NCI-H2029 (cell line): ENCODE measurements at regions not wholly inside any gene's neighbourhood (a gene's known extent, or its start where the extent isn't known, plus 50 kb on each side); places are given as distances from the start of the nearest gene placed in this dataset.

ENCODE experiments used
- DNase-seq: peaks from one replicate; lab custom pipeline; 2025; lab: John Stamatoyannopoulos, UW

- DNase-seq: no peak
These were observed 104.8 kb upstream of the SIRPA start for GRCh38 chr20:1790386-1790785.

GRCh38 chr20:1788044-1788443 is 107.2 kb upstream of the SIRPA start:
- DNase-seq: no peak

- no peak for DNase-seq
These were observed 108.7 kb upstream of the SIRPA start for GRCh38 chr20:1786486-1786885.

GRCh38 chr20:1784586-1784985 is 110.6 kb upstream of the SIRPA start:
- DNase-seq: no peak

DNA sequence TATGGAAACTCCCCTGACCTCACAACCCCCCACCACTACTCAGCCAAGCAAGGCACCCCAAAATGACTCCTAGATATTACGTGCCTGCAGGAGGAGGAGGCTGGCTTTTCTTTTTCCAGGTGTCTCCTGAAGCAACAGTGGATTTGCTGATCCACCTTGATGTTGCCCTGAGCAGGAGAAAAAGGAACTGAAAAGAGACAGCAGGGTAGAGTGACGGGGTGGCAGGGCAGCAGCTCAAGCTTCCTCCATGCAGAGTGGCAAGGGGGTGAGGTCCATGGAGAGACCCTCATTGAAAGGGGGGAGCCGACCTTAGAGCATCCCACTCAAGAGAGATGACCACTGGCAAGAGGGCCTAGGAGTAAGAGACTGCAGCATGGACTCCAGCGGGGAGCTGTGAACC is 112.0 kb upstream of the SIRPA start:
- no peak for DNase-seq

DNA sequence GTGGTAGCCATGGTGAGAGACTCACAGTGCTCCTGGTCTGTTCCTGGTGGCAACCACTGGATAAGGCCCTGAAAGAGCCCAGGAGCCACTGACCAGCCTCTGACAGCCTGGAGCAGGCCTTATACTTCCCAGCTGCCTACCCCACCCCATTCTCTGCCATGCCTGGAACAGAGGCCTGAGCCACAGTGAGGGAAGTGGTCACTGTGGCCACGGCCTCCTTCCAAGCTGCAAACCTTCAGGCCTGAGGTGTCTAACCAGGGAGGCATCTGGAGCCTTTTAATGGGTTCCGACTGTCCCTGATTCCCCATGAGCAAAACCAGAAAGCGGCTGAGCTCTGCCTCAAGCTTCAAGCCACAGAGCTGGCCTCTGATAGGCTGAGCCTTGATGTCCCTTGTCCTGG is 113.0 kb upstream of the SIRPA start:
- no peak for DNase-seq

- DNase-seq: no peak
These were observed 115.6 kb upstream of the SIRPA start for GRCh38 chr20:1779567-1779966.

GRCh38 chr20:1778338-1778737 is 116.9 kb upstream of the SIRPA start:
- no peak for DNase-seq

- no peak for DNase-seq
These were observed 117.8 kb upstream of the SIRPA start for GRCh38 chr20:1777476-1777820.

DNA sequence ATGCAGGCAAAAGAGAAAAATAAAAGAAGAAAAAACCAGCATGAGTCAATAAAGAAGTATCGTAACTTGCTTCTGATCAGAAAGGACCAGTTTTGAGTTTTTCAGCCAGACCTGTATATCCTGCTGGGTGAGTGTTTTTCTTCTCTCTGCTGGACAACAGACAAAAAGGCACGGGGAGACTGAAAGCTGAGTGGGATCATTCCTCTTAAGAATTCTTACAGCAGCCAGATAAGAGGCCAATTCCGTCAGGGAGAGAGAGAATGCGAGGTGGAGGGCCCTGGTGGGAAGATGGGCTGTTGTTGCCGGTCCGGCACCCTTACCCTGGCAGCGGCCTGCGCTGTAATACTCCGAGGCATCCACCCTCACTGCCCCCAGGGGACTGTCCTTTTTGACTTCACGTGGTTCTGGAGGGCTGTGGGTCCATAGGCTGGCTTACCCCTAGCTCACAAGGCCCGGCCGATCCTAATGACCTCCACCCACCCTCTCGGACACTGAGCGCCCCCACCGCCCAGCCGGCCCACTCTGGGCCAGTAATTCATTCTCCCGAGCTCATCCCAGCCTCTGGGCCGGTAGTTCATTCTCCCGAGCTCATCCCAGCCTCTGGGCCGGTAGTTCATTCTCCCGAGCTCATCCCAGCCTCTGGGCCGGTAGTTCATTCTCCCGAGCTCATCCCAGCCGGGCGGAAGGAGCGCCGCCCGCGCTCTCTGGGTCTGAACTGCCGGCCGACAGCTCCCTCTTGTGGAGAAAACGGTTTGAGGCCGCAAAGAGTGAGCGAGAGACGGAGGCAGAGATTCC is 118.3 kb upstream of the SIRPA start:
- peak; percentile 53 for DNase-seq

DNA sequence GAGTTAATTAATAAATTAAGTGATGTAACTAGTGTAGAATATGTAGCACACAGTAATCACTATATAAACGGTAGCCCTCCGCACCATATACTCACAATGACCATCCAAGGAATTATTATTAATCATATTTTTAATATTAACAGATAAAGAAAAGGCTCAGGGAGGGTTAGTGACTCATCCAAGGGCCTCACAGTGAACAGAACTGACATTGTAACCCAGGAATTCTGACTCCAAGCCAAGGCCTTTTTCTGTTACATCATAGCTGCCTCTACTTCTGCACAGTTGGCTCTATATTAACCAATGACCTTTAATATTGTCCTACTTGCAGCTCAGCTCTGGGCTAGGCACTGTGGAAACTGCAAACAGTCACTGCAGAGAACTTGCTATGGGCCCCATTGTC is 117.5 kb upstream of the SIRPG start:
- DNase-seq: no peak

- DNase-seq: no peak
These were observed 116.9 kb upstream of the SIRPG start for GRCh38 chr20:1774479-1774878.

- no peak for DNase-seq
These were observed 116.2 kb upstream of the SIRPG start for GRCh38 chr20:1773816-1774215.

DNA sequence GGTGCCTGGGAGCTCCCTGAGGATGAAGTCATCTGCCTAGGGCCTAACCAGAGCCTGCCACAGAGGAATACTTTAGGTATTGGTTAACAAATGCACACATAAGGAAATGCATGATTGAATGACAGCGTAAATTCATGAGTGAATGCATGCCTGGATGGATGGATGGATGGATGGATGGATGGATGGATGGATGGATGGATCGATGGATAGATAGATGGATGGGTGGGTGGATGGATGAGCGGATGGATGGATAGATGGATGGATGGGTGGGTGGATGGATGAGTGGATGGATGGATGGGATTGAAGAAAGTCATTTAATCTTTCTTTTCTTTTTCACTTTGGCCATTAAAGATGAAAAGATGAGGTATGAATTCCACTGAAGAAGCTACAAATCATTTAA is 111.9 kb upstream of the SIRPG start:
- no peak for DNase-seq

DNA sequence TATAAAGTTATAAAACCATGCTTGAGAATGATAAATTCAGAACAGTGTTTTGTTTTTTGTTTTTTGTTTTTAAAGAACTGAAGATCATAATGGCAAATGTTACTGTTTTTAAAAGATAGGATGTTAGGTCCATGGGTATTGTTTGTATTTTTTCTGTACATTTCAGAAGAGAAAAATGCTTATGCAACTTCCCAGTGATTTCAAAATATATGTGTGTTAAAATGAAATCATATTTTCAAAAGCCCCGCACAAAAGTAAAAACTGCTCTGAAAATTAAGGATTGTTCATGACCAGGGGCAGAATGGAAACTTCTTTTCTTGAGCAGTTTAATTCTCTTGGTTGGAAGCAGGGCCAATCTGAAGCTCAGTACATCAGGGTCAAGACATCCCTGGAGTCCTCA is 109.2 kb upstream of the SIRPG start:
- no peak for DNase-seq

DNA sequence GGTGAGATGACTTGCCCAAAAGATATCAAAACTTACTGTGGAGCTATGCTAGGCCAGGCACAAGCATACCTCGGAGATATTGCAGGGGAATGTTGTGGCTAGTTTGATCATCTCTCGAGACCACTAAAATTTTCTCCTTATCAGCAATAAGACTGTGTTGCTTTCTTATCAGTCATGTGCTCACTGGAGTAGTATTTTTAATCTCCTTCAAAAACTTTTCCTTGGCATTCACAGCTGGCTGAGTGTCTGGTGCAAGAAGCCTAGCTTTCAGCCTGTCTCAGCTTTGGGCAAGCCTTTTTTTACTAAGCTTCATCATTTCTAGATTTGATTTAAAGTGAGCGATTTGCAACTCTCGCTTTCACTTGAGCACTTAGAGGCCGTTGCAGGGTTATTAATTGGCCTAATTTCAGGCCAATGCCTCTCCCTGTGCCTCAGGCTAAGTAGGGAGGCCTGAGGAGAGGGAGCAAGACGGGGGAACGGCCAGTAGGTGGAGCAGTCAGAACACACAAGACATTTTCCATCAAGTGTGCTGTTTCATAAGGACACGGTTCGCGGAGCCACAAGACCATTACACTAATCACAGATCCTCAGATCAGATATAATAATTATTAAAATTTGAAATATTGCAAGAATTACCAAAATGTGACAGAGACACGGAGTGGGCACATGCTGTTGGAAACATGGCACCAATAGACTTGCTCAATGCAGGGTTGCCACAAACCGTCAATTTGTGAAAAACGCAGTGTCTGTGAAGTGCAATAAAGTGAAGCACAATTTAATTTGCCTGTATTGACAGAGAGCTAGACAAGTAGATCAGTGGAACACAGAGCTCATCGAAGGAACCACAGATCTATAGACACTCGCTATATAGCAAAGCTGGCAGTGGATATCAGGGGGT is 106.8 kb upstream of the SIRPG start:
- DNase-seq: peak; percentile 26

GRCh38 chr20:1761598-1761997 is 104.0 kb upstream of the SIRPG start:
- DNase-seq: no peak

DNA sequence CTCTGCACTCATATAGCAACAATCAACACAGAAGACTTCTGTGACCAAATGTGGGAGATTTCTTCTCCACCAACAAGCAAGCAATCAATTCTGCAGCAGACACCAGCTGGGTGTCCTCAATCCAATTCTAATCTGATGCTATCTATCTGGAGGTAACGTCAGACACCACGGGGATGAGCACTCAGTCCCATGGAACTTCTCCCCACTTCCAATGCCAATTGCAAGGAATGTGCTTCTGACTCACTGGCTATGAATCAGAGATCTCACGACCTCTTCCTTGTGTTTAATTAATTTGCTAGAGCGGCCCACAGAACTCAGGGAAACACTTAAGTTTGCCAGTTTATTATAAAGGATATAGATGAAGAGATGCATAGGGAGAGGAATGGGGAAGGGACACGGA is 103.5 kb upstream of the SIRPG start:
- no peak for DNase-seq

- DNase-seq: no peak
These were observed 101.2 kb upstream of the SIRPG start for GRCh38 chr20:1758765-1759164.

GRCh38 chr20:1757606-1758512 is 100.3 kb upstream of the SIRPG start:
- DNase-seq: no peak

GRCh38 chr20:1757072-1757471 is 99.5 kb upstream of the SIRPG start:
- DNase-seq: no peak

- no peak for DNase-seq
These were observed 97.2 kb upstream of the SIRPG start for GRCh38 chr20:1754749-1755148.
